Activated CD4-positive, alpha-beta T cell treated with anti-CD3 and anti-CD28 coated beads for 24 hours (primary cell): ENCODE measurements at regions not wholly inside any gene's neighbourhood (a gene's known extent, or its start where the extent isn't known, plus 50 kb on each side); places are given as distances from the start of the nearest gene placed in this dataset.
"Not testable (repeated sequence)": the region's sequence is repeated elsewhere in the genome, so short reads cannot be mapped to it uniquely, and the experiment has no call there.

ENCODE experiments used
- DNase-seq, 2 donors: peaks; one replicate each; pipeline ENCODE4 v3.0.0-alpha.2; 2020; ENCODE audit warnings: low read depth in 2 of 2

DNA sequence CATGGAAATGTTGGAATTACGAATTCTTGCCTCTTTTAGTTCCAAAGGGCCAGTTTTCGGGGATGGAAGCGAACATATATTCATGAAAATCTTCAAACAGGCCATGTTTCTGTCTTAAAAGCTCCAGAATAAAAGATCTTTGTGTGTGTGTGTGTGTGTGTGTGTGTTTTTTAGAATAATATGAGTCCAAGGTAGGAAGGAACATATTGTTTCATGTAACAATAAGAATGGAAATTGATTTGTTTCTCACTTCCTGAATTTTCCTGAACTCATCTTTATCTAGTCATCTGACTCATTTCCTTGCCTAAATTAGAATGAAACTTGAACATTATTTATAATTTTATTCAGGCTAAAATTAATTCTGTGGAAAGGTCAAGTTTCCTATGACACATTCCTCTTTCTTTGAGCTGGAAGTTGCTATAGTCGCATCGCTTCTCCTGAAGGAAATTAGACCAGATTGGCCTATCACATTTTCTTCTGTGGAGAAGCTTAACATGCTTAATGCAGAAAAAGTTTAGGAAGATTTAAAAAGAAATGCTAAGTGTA lies 805.1 kb upstream of the ADAMTS5 start:
- DNase-seq = no peak

DNA sequence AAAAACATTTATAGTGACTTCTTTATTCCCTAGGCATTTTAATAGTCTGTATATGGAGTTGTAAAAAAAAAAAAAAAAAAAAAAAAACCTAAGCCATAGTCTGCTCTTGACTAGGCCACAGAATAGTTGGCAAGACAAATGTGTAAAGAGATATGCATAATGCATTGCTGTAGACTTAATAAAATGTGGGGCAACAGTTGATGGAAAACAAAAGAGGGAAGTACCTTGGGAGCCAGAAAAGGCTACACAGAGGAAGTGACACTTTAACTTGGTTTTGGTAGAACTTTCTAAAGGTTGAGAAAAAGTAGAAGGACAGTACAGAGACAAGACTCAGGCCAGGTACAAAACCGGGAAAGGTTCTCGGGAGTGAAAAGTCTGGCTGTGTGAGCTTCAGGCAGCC lies 802.9 kb upstream of the ADAMTS5 start:
- DNase-seq = no peak

DNA sequence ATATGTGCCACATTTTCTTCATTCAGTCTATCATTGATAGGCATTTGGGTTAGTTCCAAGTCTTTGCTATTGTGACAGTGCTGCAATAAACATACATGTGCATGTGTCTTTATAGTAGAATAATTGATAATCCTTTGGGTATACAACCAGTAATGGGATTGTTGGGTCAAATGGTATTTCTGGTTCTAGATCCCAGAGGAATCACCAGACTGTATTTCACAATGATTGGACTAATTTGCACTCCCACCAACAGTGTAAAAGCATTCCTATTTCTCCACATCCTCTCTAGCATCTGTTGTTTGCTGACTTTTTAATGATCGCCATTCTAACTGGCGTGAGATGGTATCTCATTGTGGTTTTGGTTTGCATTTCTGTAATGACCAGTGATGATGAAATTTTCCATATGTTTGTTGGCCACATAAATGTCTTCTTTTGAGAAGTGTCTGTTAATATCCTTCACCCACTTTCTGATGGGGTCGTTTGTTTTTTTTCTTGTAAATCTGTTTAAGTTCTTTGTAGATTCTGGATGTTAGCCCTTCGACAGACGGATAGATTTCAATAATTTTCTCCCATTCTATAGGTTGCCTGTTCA lies 801.3 kb upstream of the ADAMTS5 start:
- not testable (repeated sequence) for DNase-seq

DNA sequence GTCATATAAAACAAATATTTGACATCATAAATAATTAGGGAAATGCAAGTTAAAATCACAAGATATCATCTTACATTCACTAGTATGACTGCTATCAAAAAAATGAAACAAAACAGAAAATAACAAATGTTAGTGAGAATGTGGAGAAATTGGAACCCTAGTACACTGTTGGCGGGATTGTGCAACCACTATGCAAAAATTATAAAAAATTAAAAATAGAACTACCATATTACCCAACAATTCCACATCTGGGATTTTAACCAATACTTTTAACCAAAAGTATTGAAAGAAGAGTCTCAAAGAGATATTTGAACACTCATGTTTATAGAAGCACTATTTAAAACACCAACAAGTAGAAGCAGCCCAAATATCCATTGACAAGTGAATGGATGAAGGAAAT lies 797.2 kb upstream of the ADAMTS5 start:
- no peak for DNase-seq

DNA sequence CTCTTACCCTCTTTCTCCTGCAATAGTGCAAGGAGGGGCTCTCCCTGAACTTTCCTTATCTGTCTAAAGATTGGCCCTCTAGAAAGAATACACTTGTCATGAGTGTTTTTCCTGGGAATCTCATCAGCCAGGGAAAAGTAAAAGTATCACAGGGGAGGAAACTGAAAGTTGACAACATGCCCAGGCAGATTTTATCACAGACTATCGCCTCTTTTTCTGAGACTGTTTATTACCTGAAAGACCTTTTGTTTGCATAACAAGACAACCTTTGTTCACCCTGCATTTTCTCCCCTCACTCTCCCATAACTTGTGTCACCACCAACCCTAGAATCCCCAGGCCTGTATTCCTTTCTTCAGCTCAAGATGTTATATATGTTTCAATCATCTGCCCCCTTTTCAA lies 794.7 kb upstream of the ADAMTS5 start:
- DNase-seq = no peak

DNA sequence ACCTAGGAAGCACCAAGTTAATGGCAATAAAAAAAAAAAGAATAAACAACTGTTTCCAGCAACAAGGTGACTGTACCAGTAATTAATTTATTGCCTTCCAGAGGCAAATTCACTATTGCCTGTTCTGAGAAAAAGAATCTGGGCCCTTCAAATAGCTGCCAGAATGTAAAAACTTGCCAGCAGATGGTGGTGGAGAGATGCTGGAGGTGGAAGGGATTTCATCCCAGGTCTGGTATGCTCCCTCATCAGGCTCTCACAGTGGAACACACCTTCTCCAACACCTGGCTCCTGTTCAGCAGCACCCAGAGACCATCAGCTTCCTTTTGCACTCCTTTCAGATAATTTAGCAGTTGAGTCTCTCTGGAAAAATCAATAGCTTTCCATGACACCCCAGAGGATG lies 792.9 kb upstream of the ADAMTS5 start:
- no peak for DNase-seq

DNA sequence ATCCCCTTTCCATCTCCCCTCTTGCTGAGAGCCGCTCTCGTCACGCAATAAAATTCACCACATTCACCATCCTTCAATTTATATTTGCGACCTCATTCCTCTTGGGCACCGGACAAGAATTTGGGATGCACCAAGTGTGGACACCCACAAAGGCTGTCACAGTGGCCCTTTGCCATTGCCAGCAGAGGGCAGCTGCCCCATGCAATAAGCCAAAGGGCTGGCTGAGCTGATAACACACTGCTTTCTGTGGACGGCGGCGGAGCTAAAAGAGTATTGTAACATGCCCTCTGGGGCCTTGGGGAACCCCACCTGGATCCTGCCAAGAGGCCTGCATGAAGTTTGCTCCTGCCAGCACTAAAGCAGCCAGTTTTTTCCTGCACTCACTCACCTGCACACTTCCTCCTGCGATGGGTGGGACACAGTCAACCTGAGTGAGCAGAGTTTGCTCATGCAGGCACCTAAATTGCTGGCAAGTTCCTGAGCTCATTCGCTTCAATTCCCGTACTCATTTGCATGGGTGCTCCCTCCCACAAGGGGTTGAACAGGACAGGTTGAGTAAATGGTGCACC lies 792.3 kb upstream of the ADAMTS5 start:
- no peak for DNase-seq

DNA sequence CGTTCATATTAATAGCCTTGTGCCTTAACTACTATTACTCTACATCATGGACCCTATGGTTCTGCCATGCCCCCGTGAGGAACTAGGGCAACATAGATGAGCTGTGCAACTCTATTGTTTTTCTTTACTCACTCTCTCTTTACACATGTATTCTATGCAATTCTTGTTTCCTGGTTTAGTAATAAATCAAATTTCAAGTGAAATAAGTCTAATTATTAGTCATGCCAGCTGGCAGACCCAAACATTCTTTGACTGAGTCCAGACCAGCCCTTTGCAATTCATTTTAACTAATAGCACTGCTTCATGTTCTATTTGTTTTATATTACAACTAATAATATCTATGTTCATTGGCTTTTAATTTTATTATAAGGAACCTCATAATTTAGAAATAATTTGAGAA lies 789.3 kb upstream of the ADAMTS5 start:
- no peak for DNase-seq

DNA sequence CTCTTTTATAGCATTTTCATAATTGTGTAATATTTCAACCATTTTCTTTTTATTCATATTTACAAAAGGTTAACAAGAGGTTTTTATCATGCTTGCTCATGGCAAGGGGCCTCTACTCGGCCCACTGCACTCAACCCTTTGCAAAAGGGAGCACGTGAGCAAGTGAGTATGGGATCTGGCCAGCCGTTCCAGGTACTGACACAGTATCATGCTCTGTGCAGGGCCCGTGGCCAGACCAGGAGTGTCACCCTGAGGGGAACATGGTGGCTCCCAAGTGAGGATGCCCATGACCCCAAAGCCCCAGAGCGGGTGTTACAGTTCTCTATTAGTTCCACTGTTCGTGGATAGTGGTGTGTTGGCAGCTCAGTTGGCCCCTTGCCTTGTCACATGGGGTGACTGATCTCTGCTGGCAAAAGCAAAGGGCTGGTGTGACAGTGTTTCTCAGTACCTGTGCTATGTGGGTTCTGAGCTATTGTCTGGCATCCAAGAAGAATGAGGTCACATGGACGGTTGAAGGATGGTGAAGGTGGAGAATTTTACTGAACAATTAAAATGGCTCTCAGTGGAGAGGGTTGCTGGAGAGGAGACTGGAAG lies 777.2 kb upstream of the ADAMTS5 start:
- no peak for DNase-seq

DNA sequence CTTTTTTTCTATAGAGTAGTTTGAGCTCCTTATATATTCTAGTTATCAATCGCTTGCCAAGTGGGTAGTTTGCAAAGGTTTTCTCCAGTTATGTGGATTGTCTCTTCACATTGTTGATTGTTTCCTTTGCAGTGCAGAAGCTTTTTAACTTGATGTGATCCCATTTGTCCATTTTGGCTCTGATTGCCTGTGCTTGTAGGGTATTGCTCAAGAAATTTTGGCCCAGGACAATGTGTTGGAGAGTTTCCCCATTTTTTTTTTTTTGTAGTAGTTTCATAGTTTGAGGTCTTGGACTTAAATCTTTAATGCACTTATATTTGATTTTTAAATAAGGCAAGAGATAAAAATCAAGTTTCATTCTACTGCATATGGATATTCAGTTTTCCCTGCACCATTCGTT lies 774.8 kb upstream of the ADAMTS5 start:
- DNase-seq = no peak

DNA sequence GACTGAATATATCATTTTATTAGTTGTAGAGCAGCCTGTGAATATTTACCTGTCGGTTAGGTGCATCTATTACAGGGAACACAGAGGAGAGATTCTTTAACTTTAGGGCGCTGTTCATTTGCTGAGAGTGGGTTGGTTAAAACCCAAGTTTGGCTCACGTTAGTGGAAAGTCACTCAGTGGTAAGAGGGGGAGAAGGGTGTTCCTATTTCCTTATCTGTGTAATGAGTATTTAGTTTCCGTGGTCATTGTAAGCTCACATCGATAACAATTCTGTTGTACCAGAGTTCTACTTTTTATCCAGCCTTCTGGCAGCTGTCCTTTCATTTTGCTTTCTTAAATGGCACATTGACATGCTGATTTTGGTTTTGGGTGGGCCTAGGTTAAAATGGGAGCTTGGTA lies 773.2 kb upstream of the ADAMTS5 start:
- no peak for DNase-seq

DNA sequence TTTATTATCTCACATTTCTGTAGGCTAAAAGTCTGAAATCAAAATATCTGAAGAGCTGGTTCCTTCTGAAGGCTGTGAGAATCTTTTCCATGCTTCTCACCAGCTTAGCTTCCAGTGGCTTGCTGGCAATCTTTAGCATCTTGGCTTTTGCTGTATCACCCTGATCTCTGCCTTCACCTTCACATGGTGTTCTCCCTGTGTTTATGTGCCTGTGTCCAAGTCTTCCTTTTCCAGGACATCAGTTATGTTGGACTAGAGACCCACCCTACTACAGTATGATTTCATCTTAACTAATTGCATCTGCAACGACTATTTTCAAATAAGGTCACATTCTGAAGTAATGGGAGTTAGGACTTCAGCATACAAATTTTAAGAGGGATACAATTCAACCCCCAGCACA lies 772.3 kb upstream of the ADAMTS5 start:
- no peak for DNase-seq

DNA sequence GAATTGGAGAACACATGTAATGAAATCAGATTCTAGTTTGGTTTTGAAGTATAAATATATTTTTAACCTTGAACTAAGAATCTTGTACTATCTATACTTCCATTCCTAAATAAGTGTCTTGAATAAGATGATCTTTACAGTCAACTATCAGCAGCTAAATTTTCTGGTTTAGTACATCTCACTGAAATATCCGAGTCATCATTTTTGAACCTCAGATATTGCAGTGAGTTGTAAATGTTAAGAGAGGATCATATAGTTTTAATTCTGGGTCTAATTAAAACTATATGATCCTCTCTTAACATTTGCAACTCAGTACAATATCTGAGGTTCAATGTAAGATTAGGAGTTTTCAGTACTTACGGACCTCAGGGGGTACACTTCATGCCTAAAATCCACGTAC lies 768.8 kb upstream of the ADAMTS5 start:
- DNase-seq = no peak

DNA sequence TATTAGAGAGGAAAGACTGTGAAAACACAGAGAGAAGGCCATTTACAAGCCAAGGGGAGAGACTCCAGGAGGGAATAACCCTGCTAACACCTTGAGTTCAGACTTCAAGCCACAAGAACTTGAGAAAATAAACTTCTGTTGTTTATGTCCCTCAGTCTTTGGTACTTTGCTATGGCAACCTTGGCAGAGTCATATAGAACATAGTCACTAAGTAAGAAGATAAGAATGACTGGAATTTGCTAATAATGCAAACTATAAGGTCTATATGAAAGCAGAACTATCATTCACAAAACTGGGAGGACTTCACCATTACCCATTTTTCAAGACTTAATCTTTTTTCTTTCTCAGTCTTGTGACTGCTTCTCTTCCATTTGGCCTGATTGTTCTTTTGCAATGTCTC lies 767.3 kb upstream of the ADAMTS5 start:
- no peak for DNase-seq

DNA sequence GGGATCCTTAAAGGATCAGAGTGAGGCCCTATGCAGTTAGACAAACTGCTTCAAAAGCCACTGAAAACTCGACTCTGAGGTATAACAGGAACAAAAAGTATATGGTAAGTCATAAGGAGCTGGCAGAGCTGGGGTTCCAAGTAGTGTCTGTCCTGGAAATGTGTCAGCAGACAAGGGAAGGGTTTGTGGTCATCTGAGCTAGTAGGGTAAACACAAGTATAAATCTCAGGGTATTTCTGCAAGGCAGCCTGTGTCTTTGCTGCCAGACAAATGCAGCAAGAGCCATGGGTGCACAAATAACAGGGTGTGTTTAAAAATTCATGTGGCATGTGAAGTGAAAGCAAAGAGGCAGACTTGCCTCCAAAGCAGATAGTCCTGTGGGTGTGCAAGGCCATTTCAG lies 759.0 kb upstream of the ADAMTS5 start:
- DNase-seq = no peak

DNA sequence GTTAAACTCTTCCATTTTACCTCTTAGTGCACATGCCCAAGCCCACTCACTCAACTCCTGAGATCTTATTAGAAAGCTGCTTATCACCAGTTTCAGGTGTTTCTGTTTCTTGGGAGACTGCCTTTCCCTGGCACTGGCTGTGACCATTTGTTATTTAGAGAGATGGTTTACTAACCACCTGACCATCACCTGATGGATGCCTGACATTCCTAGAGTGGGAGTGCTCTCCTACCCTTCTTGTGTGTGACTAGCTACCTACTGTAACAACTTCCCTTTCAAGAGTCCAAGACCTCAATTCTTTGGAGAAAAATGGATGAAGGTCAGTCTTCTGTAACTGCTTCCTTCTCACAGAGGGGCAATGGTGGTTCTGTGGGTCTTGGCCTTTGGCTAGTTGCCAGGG lies 755.2 kb upstream of the ADAMTS5 start:
- DNase-seq = no peak

DNA sequence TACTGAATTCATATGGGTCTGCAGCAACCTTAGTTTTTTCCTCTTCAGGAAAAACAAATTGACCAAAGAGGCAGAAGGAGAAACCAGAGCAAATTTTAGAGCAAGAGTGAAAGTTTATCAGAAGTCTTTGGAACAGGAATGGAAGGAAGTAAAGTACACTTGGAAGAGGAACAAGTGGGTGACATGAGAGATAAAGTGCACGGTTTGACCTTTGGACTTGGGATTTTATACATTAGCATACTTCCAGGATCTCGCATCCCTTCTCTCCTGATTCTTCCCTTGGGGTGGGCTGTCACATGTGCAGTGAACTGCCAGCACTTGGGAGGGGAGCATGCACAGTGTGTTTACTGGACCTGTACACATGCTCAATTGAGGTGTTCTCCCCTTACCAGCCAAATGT lies 754.8 kb upstream of the ADAMTS5 start:
- DNase-seq = no peak

DNA sequence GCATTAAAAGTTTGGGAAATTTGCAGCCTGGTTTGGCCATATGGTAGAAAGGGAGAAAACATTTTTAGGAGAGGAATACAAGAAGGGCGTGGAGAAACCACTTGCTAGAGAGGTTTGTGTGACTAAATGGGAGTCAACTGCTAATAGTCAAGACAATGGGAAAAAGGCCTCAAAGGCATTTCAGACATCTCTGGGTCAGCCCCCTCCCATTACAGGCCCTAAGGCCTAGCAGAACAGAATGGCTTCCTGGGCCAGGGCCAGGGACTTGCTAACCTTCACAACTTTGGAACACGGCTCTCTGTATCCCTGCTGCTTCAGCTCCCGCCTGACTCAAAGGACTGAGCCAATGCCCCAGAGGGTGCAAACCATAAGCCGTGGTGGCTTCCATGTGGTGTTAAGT lies 752.3 kb upstream of the ADAMTS5 start:
- no peak for DNase-seq

DNA sequence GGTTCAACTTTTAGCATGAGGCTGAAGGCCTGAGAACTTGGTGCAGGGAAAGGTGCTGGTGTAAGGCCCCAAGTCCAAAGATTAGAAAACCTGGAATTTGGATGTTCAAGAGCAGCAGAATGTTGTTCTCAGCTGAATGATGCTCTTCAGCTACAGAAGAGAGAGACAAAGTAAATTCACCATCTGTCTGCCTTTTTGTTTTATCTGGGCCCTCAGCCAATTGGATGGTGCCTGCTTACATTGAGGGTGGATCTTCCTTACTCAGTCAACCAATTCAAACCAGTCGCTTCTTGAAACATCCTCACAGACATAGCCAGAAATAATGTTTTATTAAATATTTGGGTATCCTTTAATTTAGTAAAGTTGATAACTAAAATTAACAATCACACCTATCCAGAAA lies 748.2 kb upstream of the ADAMTS5 start:
- DNase-seq = no peak

DNA sequence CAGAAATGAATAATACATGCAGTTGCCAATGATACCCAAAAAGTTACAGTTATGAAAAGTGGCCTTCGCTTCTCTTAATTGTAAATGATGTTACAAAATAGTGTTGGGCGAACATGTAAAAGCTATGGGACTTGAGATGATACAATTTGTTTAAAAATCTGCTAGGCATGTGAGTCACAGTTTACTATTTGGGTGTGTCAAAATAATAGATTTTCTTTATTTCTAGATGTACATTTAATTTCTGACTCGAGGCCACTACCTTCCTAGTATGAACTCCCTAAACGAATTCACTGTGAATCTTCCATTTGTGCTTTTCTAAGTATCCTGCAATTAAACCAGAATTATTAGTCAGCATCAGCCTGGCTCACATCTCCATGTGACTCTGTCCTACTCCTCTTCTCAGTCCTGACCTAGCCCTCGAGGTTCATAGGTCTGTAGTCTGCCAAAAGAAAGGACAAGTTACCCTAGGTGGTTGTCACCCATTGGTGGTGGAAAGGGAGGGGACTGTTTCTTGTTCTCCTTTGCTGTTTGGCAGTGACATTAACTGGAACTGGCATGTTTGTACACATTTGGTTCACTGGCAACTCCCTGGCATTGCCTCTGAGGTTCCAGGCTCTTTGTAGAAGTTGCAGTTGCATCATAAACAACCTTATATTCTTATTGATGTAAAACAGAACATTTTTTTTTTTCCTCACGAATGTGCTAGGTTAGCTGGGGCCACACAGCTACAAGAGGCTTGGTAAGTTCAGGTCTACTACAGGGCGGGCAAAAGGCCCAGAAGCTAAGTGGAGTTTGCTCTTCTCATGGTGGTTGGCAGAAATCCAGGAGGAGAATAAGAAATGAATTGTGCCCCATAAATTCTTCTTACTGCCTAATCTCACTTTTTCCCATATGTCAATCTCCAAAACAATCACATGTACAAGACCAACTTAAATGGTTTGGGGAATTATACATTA lies 746.5 kb upstream of the ADAMTS5 start:
- no peak for DNase-seq

DNA sequence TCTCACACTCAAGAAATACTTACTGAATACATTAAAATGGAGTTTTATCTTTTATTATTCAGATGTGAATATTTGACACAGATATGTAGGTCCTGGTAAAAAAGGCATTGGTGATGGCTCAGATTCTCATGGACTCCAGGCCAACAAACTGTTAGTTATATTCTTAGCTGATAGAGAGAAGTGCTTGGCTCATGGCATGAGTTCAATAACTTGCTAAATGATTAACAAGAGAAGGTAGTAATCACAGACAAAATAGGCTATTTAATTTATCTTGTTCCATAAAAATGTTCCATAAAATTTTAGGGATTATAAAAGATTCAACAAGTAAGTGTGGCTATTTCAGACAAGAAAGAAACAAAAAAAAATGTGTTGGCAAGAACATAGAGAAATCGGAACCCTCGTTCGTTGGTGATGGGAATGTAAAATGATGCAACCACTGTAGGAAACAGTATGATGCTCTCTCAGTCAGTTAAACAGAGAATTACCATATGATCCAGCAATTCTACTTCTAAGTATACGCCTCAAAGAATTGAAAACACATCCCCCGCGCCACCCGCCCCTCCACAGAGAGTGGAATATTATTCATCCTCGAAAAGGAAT lies 737.8 kb upstream of the ADAMTS5 start:
- DNase-seq = no peak

DNA sequence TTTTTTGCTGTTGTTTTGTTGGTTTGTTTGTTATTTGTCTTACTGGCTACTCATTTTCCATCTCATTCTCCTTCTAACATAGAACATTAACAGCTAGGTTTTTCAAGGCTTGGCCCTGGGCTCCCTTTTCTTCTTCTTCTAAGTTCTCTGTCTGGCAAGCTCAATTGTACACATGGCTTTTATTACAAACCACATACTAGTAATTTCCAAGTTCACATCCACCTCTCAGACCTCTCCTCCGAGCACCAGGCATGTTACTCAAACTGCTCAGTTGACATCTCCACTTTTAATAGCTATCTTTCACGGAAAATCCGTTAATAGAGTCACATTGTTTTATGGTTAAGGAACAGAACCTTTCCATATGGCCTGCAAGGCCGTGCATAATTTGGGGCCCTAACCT lies 736.9 kb upstream of the ADAMTS5 start:
- no peak for DNase-seq
